H1 (cell line): ENCODE measurements at regions not wholly inside any gene's neighbourhood (a gene's known extent, or its start where the extent isn't known, plus 50 kb on each side); places are given as distances from the start of the nearest gene placed in this dataset.

Experiments
- CTCF ChIA-PET: fragments of 300-600 bp; sonication (Branson Sonifier 250); formaldehyde crosslinking; loops from one replicate; lab custom pipeline; 2021; ENCODE audit not compliant: partially characterized antibody; lab: Charles Lee
- POLR2A ChIA-PET: fragments of 300-600 bp; sonication (Branson Sonifier 250); formaldehyde crosslinking; loops from one replicate; lab custom pipeline; 2021; ENCODE audit warnings: inconsistent platforms; ENCODE audit not compliant: partially characterized antibody; lab: Charles Lee
- DNase-seq, 2 experiments: peaks; one replicate each; pipeline versions ENCODE4 v3.0.0 to v3.0.0-alpha.2; 2010 to 2022; ENCODE audit warnings: low spot score in 2 of 2, low read depth in 1 of 2, mixed read lengths in 1 of 2
- FAIRE-seq: peaks from 2 replicates; lab custom pipeline; 2011; peaks lifted over from hg19 to GRCh38; lab: Jason Lieb, UNC
- H2AFZ ChIP-seq: 2 replicates; pipeline ENCODE4 v1.8.1; 2012; ENCODE audit warnings: low read length, inconsistent platforms
- H2AK5ac ChIP-seq: 2 replicates; pipeline ENCODE4 v1.6.1; 2013; ENCODE audit warnings: low read depth, low read length
- H2BK120ac ChIP-seq: replicated peaks from 2 replicates; pipeline ENCODE3; 2013; ENCODE audit warnings: low read depth, low read length, inconsistent platforms
- H2BK12ac ChIP-seq: 2 replicates; pipeline ENCODE4 v1.6.1; 2013; ENCODE audit warnings: low read depth, low read length
- H2BK15ac ChIP-seq: 2 replicates; pipeline ENCODE4 v1.6.1; 2013; ENCODE audit warnings: low read length
- H2BK20ac ChIP-seq: 2 replicates; pipeline ENCODE4 v1.6.1; 2013; ENCODE audit warnings: low read length
- H2BK5ac ChIP-seq: 2 replicates; pipeline ENCODE4 v1.6.1; 2013; ENCODE audit warnings: low read depth, low read length
- H3K14ac ChIP-seq: 2 replicates; pipeline ENCODE4 v1.6.1; 2013; ENCODE audit warnings: inconsistent platforms; ENCODE audit not compliant: insufficient read length
- H3K18ac ChIP-seq: 2 replicates; pipeline ENCODE4 v1.6.1; 2013; ENCODE audit warnings: low read length; ENCODE audit errors: extremely low read depth
- H3K23ac ChIP-seq: 2 replicates; pipeline ENCODE4 v1.6.1; 2013; ENCODE audit warnings: inconsistent platforms; ENCODE audit not compliant: insufficient read length
- H3K23me2 ChIP-seq: 2 replicates; pipeline ENCODE4 v1.6.1; 2013; ENCODE audit warnings: low read depth, low read length
- H3K27ac ChIP-seq: 2 replicates; pipeline ENCODE4 v1.6.1; 2011; ENCODE audit warnings: low read depth, low read length, inconsistent platforms
- H3K27me3 ChIP-seq, 4 experiments: replicated peaks in 1 of 4; 1 replicate in 1 of 4; 2 replicates in 3 of 4; pipeline versions ENCODE4 v1.6.1 to v1.8.1; 2011 to 2013; ENCODE audit warnings: low read length in 3 of 4, mild to moderate bottlenecking in 3 of 4, inconsistent platforms in 2 of 4, mixed read lengths in 2 of 4, moderate library complexity in 1 of 4; ENCODE audit not compliant: control insufficient read depth in 3 of 4, insufficient read depth in 3 of 4; ENCODE audit errors: extremely low read depth in 1 of 4
- H3K36me3 ChIP-seq, 4 experiments: 2 replicates each; pipeline versions ENCODE4 v1.6.1 to v1.8.1; 2011 to 2013; ENCODE audit warnings: mild to moderate bottlenecking in 4 of 4, low read length in 3 of 4, moderate library complexity in 2 of 4, control low read depth in 1 of 4, inconsistent platforms in 1 of 4; ENCODE audit not compliant: insufficient read depth in 4 of 4, control insufficient read depth in 2 of 4
- H3K4ac ChIP-seq: replicated peaks from 2 replicates; pipeline ENCODE3; 2013; ENCODE audit warnings: low read length, low read depth, mixed read lengths, inconsistent platforms; ENCODE audit not compliant: insufficient read length
- H3K4me1 ChIP-seq, 4 experiments: replicated peaks in 1 of 4; 1 replicate in 1 of 4; 2 replicates in 3 of 4; pipeline versions ENCODE4 v1.6.1 to v1.8.1; 2011 to 2013; ENCODE audit warnings: low read length in 3 of 4, inconsistent platforms in 2 of 4, mixed read lengths in 1 of 4; ENCODE audit not compliant: insufficient read depth in 4 of 4, control insufficient read depth in 3 of 4
- H3K4me2 ChIP-seq, 2 experiments: 2 replicates each; pipeline versions ENCODE4 v1.6.1 to v1.8.1; 2011 to 2013; ENCODE audit warnings: low read depth in 2 of 2, low read length in 2 of 2, control low read depth in 1 of 2, inconsistent platforms in 1 of 2, mild to moderate bottlenecking in 1 of 2; ENCODE audit not compliant: insufficient read depth in 1 of 2
- H3K4me3 ChIP-seq, 4 experiments: fragments of 200-600, 300-600 bp in 1 of 4; sonication (generic), shearing (Covaris generic), sonication (Bioruptor Twin) in 1 of 4; 2 replicates each; pipeline versions ENCODE4 v1.5.1 to v1.8.1; 2011 to 2016; ENCODE audit warnings: low read length in 4 of 4, low read depth in 3 of 4, control low read depth in 2 of 4, inconsistent platforms in 2 of 4, mild to moderate bottlenecking in 2 of 4, mixed read lengths in 1 of 4, moderate library complexity in 1 of 4; ENCODE audit not compliant: insufficient read depth in 2 of 4; ENCODE audit errors: extremely low read depth in 1 of 4
- H3K56ac ChIP-seq: replicated peaks from 2 replicates; pipeline ENCODE3; 2013; ENCODE audit warnings: low read depth, mild to moderate bottlenecking, mixed read lengths, low read length, inconsistent platforms; ENCODE audit not compliant: insufficient read length
- H3K79me1 ChIP-seq: 2 replicates; pipeline ENCODE4 v1.6.1; 2013; ENCODE audit warnings: low read depth, low read length, control low read depth
- H3K79me2 ChIP-seq, 2 experiments: 2 replicates each; pipeline versions ENCODE4 v1.6.1 to v1.8.1; 2012 to 2013; ENCODE audit warnings: low read length in 2 of 2, mild to moderate bottlenecking in 2 of 2, inconsistent platforms in 1 of 2; ENCODE audit not compliant: insufficient read depth in 2 of 2, control insufficient read depth in 1 of 2
- H3K9ac ChIP-seq, 4 experiments: replicated peaks in 1 of 4; 1 replicate in 1 of 4; 2 replicates in 3 of 4; pipeline versions ENCODE4 v1.6.1 to v1.8.1; 2011 to 2013; ENCODE audit warnings: low read depth in 3 of 4, low read length in 3 of 4, control low read depth in 2 of 4, mild to moderate bottlenecking in 2 of 4, moderate library complexity in 2 of 4, inconsistent platforms in 1 of 4; ENCODE audit errors: extremely low read depth in 1 of 4
- H3K9me3 ChIP-seq, 2 experiments: 2 replicates each; pipeline versions ENCODE4 v1.6.1 to v1.8.1; 2012 to 2013; ENCODE audit warnings: mild to moderate bottlenecking in 2 of 2, moderate library complexity in 2 of 2, control low read depth in 1 of 2, inconsistent platforms in 1 of 2, low read depth in 1 of 2, low read length in 1 of 2, mixed read lengths in 1 of 2; ENCODE audit not compliant: insufficient read depth in 2 of 2
- H4K20me1 ChIP-seq, 2 experiments: replicated peaks in 1 of 2; 2 replicates each; pipeline versions ENCODE3 to v1.8.1; 2011 to 2013; ENCODE audit warnings: inconsistent platforms in 2 of 2, low read length in 2 of 2, mild to moderate bottlenecking in 1 of 2; ENCODE audit not compliant: insufficient read depth in 2 of 2, control insufficient read depth in 1 of 2
- H4K5ac ChIP-seq: 2 replicates; pipeline ENCODE4 v1.6.1; 2013; ENCODE audit warnings: low read length, low read depth, mixed read lengths, inconsistent platforms; ENCODE audit not compliant: insufficient read length
- H4K8ac ChIP-seq: 2 replicates; pipeline ENCODE4 v1.8.0; 2013; ENCODE audit warnings: mild to moderate bottlenecking, moderate library complexity, low read length, inconsistent platforms; ENCODE audit not compliant: insufficient read depth; ENCODE audit errors: extremely low read depth
- H4K91ac ChIP-seq: replicated peaks from 2 replicates; pipeline ENCODE3; 2013; ENCODE audit warnings: low read length, mixed read lengths, inconsistent platforms; ENCODE audit not compliant: insufficient read length
- CEBPB ChIP-seq: IDR thresholded peaks from 2 replicates; pipeline ENCODE4 v1.6.1; 2012; ENCODE audit warnings: low read depth, low read length
- WGBS, 2 experiments: shearing (Covaris generic) in 1 of 2; methylation state at CpG; one replicate each; pipeline versions ENCODE4 v1.1.6 to v1.1.7; 2013 to 2015; ENCODE audit warnings: low lambda C conversion rate in 2 of 2, mixed read lengths in 2 of 2, inconsistent platforms in 1 of 2, low coverage in 1 of 2, missing lambda C conversion rate in 1 of 2; ENCODE audit not compliant: insufficient replicate concordance in 2 of 2, insufficient coverage in 1 of 2, insufficient read length in 1 of 2; ENCODE audit errors: extremely low coverage in 1 of 2, missing lambda C conversion rate in 1 of 2; 5-methylcytosine and 5-hydroxymethylcytosine counted together

GRCh38 chr13:47680748-47681147 is 320.3 kb downstream of the SUCLA2 start:
- ChIA-PET POLR2A (no interaction called here), CTCF (no interaction called here)
- H3K9ac ChIP-seq, result no peak overlapping the region
- no peak for FAIRE-seq
- H3K4ac ChIP-seq, result no peak overlapping the region
- H2BK120ac ChIP-seq, result no peak overlapping the region
- H3K4me2 ChIP-seq, result no peak overlapping the region
- no peak overlapping the region for H3K14ac ChIP-seq
- H3K23ac ChIP-seq, result no peak overlapping the region
- H3K9me3 ChIP-seq, result no peaks in the 10 kb centered on the region
- no peaks in the 10 kb centered on the region for H3K36me3 ChIP-seq
- H3K4me1 ChIP-seq, result no peaks in the 10 kb centered on the region
- H4K8ac ChIP-seq, result no peak overlapping the region
- no peak overlapping the region for H2BK15ac ChIP-seq
- no peaks in the 10 kb centered on the region for H3K27me3 ChIP-seq
- H3K18ac ChIP-seq, result no peak overlapping the region
- DNase-seq, result no peak
- no peak overlapping the region for H2AK5ac ChIP-seq
- no peaks in the 10 kb centered on the region for H3K23me2 ChIP-seq
- H4K5ac ChIP-seq, result no peak overlapping the region
- no peak overlapping the region for H2BK12ac ChIP-seq
- no peaks in the 10 kb centered on the region for H3K79me1 ChIP-seq
- no peak overlapping the region for H2BK20ac ChIP-seq
- no peak overlapping the region for H3K4me3 ChIP-seq
- H4K91ac ChIP-seq, result no peak overlapping the region
- H2BK5ac ChIP-seq, result no peak overlapping the region
- H3K79me2 ChIP-seq, result no peaks in the 10 kb centered on the region
- no peak overlapping the region for H3K56ac ChIP-seq
- H3K27ac ChIP-seq, result no peak overlapping the region
- no peak overlapping the region for H2AFZ ChIP-seq
- 100% methylated on average over 2 of the region's 2 CpGs; no CpG with 5 or more reads in 1 of the 2 experiments for WGBS, 2 experiments
- no peaks in the 10 kb centered on the region for H4K20me1 ChIP-seq
- TF ChIP-seq CEBPB, result no peak
